PFSK-1 (cell line): ENCODE measurements at regions not wholly inside any gene's neighbourhood (a gene's known extent, or its start where the extent isn't known, plus 50 kb on each side); places are given as distances from the start of the nearest gene placed in this dataset.

ENCODE experiments used
- FOXP2 ChIP-seq: optimal IDR thresholded peaks from 2 replicates; pipeline ENCODE3; 2011; ENCODE audit warnings: borderline replicate concordance, control low read depth, inconsistent platforms; ENCODE audit not compliant: insufficient read depth; ENCODE audit errors: extremely low read length, extremely low read depth
- POLR2AphosphoS5 ChIP-seq: IDR thresholded peaks from 2 replicates; pipeline ENCODE4 v1.6.1; 2012; ENCODE audit warnings: low read depth, mild to moderate bottlenecking, control low read depth, low read length, moderate library complexity
- SIN3A ChIP-seq: IDR thresholded peaks from 2 replicates; pipeline ENCODE4 v1.6.1; 2012; ENCODE audit warnings: mild to moderate bottlenecking, low read length, moderate library complexity, borderline replicate concordance; ENCODE audit not compliant: insufficient read depth
- TAF1 ChIP-seq: IDR thresholded peaks from 2 replicates; pipeline ENCODE4 v1.6.1; 2012; ENCODE audit warnings: low read length, control low read depth, borderline replicate concordance; ENCODE audit not compliant: insufficient read depth
- TF ChIP-seq, protein P1 (sequence below), 2 experiments: IDR thresholded peaks; 2 replicates each; pipeline versions ENCODE4 v1.6.1 to v1.8.0; 2011 to 2012; ENCODE audit warnings: low read depth in 2 of 2, low read length in 2 of 2, control low read depth in 1 of 2, inconsistent platforms in 1 of 2, mild to moderate bottlenecking in 1 of 2, moderate library complexity in 1 of 2; ENCODE audit not compliant: insufficient read depth in 1 of 2

- no peak for TF ChIP-seq TAF1
These were observed 674.9 kb downstream of the OLFM4 start for GRCh38 chr13:53703371-53704080.

GRCh38 chr13:53719281-53719680 is 690.7 kb downstream of the OLFM4 start:
- no peak for TF ChIP-seq POLR2AphosphoS5
- no peak for TF ChIP-seq TAF1
- no peak for TF ChIP-seq FOXP2
- TF ChIP-seq, protein P1, sequence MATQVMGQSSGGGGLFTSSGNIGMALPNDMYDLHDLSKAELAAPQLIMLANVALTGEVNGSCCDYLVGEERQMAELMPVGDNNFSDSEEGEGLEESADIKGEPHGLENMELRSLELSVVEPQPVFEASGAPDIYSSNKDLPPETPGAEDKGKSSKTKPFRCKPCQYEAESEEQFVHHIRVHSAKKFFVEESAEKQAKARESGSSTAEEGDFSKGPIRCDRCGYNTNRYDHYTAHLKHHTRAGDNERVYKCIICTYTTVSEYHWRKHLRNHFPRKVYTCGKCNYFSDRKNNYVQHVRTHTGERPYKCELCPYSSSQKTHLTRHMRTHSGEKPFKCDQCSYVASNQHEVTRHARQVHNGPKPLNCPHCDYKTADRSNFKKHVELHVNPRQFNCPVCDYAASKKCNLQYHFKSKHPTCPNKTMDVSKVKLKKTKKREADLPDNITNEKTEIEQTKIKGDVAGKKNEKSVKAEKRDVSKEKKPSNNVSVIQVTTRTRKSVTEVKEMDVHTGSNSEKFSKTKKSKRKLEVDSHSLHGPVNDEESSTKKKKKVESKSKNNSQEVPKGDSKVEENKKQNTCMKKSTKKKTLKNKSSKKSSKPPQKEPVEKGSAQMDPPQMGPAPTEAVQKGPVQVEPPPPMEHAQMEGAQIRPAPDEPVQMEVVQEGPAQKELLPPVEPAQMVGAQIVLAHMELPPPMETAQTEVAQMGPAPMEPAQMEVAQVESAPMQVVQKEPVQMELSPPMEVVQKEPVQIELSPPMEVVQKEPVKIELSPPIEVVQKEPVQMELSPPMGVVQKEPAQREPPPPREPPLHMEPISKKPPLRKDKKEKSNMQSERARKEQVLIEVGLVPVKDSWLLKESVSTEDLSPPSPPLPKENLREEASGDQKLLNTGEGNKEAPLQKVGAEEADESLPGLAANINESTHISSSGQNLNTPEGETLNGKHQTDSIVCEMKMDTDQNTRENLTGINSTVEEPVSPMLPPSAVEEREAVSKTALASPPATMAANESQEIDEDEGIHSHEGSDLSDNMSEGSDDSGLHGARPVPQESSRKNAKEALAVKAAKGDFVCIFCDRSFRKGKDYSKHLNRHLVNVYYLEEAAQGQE (IDR thresholded peaks at IDR 0.05; ENCODE audit: insufficient read depth in 1 of 2, low read depth in 2 of 2, low read length in 2 of 2) = no peak
- TF ChIP-seq SIN3A = no peak

GRCh38 chr13:53732664-53733063 is 704.1 kb downstream of the OLFM4 start:
- TF ChIP-seq TAF1 = no peak
- TF ChIP-seq, protein P1 (IDR thresholded peaks at IDR 0.05; ENCODE audit: insufficient read depth in 1 of 2, low read depth in 2 of 2, low read length in 2 of 2) = no peak
- no peak for TF ChIP-seq SIN3A
- TF ChIP-seq POLR2AphosphoS5 = no peak
- TF ChIP-seq FOXP2 = no peak

DNA sequence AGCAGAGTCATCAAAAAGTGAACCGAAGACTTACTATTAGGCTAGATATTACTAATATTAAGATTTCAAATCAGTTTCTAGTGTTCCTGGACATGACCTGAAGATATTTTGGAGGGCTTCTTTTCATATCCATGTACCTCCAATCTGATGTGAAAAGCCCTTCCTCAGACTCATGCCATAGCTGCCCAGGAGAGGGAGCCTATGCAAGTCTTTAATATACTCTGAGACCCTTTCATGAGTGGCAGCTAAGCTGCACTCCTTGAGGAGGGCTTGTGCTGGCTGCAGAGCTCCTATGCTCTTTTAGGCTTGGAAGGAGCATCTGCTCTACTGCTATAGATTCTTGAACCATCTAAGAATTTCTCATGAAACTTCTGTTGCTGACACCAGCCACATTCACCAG is 715.3 kb downstream of the OLFM4 start:
- TF ChIP-seq POLR2AphosphoS5 (no peak), SIN3A (no peak), TAF1 (no peak), FOXP2 (no peak)
- TF ChIP-seq, protein P1 (IDR thresholded peaks at IDR 0.05; ENCODE audit: insufficient read depth in 1 of 2, low read depth in 2 of 2, low read length in 2 of 2) = no peak

DNA sequence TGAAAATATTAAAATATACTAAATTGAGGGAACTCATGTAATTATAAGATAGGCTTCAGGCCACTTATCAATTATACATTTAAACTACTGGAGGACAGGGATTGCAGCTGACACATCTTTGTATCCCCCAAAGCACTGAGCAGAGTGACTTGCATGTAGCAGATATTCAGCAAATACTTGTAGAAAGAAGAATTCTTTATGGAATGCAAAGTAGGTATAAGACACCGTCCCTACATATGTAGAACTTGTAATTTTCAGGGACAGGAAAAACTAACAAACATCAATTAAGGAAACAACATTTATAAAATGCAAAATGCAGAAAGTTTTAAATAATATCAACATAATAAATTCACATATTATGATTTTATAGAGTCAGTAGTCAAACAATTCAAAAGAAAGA is 719.2 kb downstream of the OLFM4 start:
- TF ChIP-seq SIN3A (no peak), TAF1 (no peak), POLR2AphosphoS5 (no peak), FOXP2 (no peak)
- TF ChIP-seq, protein P1 (IDR thresholded peaks at IDR 0.05; ENCODE audit: insufficient read depth in 1 of 2, low read depth in 2 of 2, low read length in 2 of 2) = no peak
